NCI-H1694 treated with DMSO at 0.1 percent for 48 hours (cell line): ENCODE measurements at regions not wholly inside any gene's neighbourhood (a gene's known extent, or its start where the extent isn't known, plus 50 kb on each side); places are given as distances from the start of the nearest gene placed in this dataset.
A peak's percentile ranks its signal among the peaks of the same experiment; 100 is the strongest.

Experiments
- DNase-seq: peaks from one replicate; lab custom pipeline; 2025; lab: John Stamatoyannopoulos, UW

DNA sequence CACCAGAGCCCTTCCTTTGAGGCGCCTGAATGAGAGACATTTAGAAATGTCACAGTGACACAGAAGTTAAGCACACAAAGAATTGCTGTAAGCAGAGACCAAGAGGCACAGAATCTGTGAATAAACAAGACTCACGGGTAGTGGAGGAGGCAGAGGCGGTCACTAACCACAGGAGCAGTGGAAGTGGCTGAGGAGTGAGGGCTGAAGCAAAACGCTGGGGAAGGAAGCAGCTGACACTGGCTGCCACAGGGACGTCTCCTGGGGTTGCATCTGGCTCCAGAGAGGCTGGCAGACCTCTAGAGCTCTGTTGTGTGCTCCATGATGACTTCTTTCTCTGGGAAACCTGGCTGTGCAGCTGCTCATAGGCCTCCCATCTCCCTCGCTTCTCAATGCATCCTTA, 65.0 kb upstream of the SLC2A12 start:
- DNase-seq, result no peak

DNA sequence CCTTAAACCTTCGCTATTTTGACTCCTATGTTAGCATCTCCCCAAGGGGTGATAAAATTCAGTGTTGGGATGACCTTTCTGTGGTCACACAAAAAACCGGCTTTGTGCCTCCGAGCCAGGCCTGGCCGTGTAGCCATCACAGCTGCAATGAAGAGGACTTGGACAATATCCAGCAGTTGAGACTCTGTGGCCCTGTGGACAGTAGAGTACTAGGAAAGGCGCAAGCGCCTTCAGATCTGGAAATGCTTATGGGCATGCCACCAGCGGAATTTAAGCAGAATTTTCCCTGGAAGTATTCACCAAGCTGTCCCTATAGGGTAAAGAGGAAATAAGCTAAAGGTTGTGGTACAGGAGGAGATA, 63.3 kb upstream of the SLC2A12 start:
- no peak for DNase-seq

- DNase-seq, result no peak
These were observed 62.7 kb upstream of the SLC2A12 start for GRCh38 chr6:134114918-134115714.

- no peak for DNase-seq
These were observed 62.1 kb upstream of the SLC2A12 start for GRCh38 chr6:134114489-134114888.

GRCh38 chr6:134111726-134112125, 59.3 kb upstream of the SLC2A12 start:
- DNase-seq, result no peak

DNA sequence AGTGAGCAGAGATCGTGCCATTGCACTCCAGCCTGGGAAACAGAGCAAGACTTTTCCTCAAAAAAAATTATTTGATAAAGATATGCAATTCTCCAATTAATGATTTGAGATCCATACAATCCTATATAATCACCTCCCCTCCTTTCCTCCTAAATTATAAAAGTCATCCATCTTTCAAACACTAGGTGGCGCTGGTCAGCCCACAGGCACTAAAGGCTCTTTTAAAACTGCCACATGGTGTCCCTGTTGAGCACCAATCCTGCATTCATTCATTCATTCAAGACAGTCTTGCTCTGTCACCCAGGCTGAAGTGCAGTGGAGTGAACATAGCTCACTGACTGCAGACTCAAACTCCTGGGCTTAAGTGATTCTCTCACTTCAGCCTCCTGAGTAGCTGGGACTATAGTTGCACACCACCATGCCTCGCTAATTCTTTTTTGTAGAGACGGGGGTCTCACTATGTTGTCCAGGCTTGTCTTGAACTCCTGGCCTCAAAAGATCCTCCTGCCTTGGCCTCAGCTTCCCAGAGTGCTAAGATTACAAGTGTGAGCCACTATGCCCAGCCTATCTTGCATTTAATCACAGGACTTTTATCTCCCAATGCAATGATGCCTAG, 58.7 kb upstream of the SLC2A12 start:
- DNase-seq, result peak; percentile 11

DNA sequence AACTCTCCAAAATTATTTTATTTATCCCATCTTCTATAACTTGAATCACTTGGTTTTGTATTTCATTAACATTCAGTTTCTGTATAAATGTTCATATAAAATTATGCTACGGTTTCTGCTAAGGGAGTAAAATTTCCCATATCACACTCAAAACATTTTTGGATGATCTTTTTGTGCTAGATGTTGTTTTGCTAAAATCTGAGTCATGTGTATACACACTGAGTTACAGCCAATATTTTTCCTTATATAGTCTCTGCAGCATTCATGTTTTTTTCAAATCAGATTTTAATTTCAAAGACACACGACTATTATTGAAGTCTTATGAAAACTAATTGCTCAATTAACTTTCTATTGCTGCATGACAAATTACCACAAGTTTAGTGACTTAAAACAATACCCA, 54.3 kb upstream of the SLC2A12 start:
- no peak for DNase-seq

- DNase-seq, result no peak
These were observed 53.5 kb upstream of the SLC2A12 start for GRCh38 chr6:134105940-134106339.

- DNase-seq, result no peak
These were observed 50.6 kb upstream of the SLC2A12 start for GRCh38 chr6:134103006-134103405.
